Panc1 (cell line): ENCODE measurements at regions not wholly inside any gene's neighbourhood (a gene's known extent, or its start where the extent isn't known, plus 50 kb on each side); places are given as distances from the start of the nearest gene placed in this dataset.

Source experiments
- ATAC-seq: fragments of 200-7000 bp; cut with Tn5 transposase; 2 replicates; pipeline ENCODE4 v1.9.1; 2020; ENCODE audit warnings: mild to moderate bottlenecking, moderate library complexity
- BruUV-seq: library from RNA; stranded (reverse); fragments of 400-500 nt; replicated peaks from 2 replicates; lab custom pipeline; 2021; lab: Mats Ljungman, UMichigan
- CTCF ChIA-PET: fragments of 300-600 bp; sonication (Branson Sonifier 250); formaldehyde crosslinking; loops from one replicate; lab custom pipeline; 2022; ENCODE audit warnings: antibody characterized with exemption; lab: Charles Lee
- POLR2A ChIA-PET: fragments of 300-600 bp; sonication (Branson Sonifier 250); formaldehyde crosslinking; loops from one replicate; lab custom pipeline; 2022; ENCODE audit warnings: antibody characterized with exemption; lab: Charles Lee
- DNase-seq: peaks from one replicate; pipeline ENCODE4 v3.0.0-alpha.2; 2010; ENCODE audit warnings: low read depth, low spot score
- H3K27ac ChIP-seq: 2 replicates; pipeline ENCODE4 v1.5.1; 2011; ENCODE audit warnings: mild to moderate bottlenecking, low read length, inconsistent platforms
- H3K27me3 ChIP-seq: fragments of 200-500 bp; sonication (Bioruptor generic); 2 replicates; pipeline ENCODE4 v1.6.0; 2014; ENCODE audit warnings: low read length, inconsistent platforms; ENCODE audit not compliant: control insufficient read depth, insufficient read depth
- H3K36me3 ChIP-seq: fragments of 200-500 bp; sonication (Bioruptor generic); 2 replicates; pipeline ENCODE4 v1.5.1; 2014; ENCODE audit warnings: inconsistent platforms, mild to moderate bottlenecking, low read length, moderate library complexity; ENCODE audit not compliant: control insufficient read depth, insufficient read depth
- H3K4me1 ChIP-seq: 2 replicates; pipeline ENCODE4 v1.5.1; 2011; ENCODE audit warnings: inconsistent platforms, mild to moderate bottlenecking, low read length, moderate library complexity; ENCODE audit not compliant: control insufficient read depth, insufficient read depth
- H3K4me3 ChIP-seq, 2 experiments: 2 replicates each; pipeline ENCODE4 v1.5.1; 2011 to 2012; ENCODE audit warnings: low read depth in 2 of 2, low read length in 2 of 2, mild to moderate bottlenecking in 2 of 2, inconsistent platforms in 1 of 2, moderate library complexity in 1 of 2
- H3K9me3 ChIP-seq: fragments of 200-500 bp; sonication (Bioruptor generic); 2 replicates; pipeline ENCODE4 v1.5.1; 2014; ENCODE audit warnings: low read depth, mild to moderate bottlenecking, inconsistent platforms, low read length, moderate library complexity; ENCODE audit not compliant: control insufficient read depth, insufficient read depth
- POLR2AphosphoS5 ChIP-seq: IDR thresholded peaks from 2 replicates; pipeline ENCODE4 v1.6.1; 2012; ENCODE audit warnings: mild to moderate bottlenecking, low read depth, low read length, moderate library complexity
- REST ChIP-seq, 2 experiments: IDR thresholded peaks; 2 replicates each; pipeline ENCODE4 v1.6.1; 2011 to 2012; ENCODE audit warnings: low read depth in 2 of 2, control low read depth in 1 of 2, low read length in 1 of 2, mild to moderate bottlenecking in 1 of 2, moderate library complexity in 1 of 2; ENCODE audit not compliant: insufficient read depth in 1 of 2
- SIN3A ChIP-seq: IDR thresholded peaks from 2 replicates; pipeline ENCODE4 v1.6.1; 2012; ENCODE audit warnings: low read depth, mild to moderate bottlenecking, low read length, moderate library complexity, borderline replicate concordance; ENCODE audit not compliant: insufficient read depth
- TCF7L2 ChIP-seq: IDR thresholded peaks from 2 replicates; pipeline ENCODE4 v1.6.1; 2011; ENCODE audit warnings: mild to moderate bottlenecking, low read depth, low read length, inconsistent platforms
- in situ Hi-C: cut with HindIII; loops from 2 replicates; pipeline ENCODE4 v1.10.0; 2016; ENCODE audit warnings: low sequenced_read_pairs, low pct_unique_long_range_greater_than_20kb
- intact Hi-C: fragments of 100-400 bp; cut with micrococcal nuclease; formaldehyde crosslinking; loops from one replicate; pipeline ENCODE4 v1.10.0; 2022; ENCODE audit not compliant: unreplicated experiment
- TF ChIP-seq, protein P1 (sequence below): fragments of 450-650 bp; IDR thresholded peaks from 2 replicates; pipeline ENCODE4 v1.5.1; 2017; ENCODE audit warnings: mild to moderate bottlenecking

DNA sequence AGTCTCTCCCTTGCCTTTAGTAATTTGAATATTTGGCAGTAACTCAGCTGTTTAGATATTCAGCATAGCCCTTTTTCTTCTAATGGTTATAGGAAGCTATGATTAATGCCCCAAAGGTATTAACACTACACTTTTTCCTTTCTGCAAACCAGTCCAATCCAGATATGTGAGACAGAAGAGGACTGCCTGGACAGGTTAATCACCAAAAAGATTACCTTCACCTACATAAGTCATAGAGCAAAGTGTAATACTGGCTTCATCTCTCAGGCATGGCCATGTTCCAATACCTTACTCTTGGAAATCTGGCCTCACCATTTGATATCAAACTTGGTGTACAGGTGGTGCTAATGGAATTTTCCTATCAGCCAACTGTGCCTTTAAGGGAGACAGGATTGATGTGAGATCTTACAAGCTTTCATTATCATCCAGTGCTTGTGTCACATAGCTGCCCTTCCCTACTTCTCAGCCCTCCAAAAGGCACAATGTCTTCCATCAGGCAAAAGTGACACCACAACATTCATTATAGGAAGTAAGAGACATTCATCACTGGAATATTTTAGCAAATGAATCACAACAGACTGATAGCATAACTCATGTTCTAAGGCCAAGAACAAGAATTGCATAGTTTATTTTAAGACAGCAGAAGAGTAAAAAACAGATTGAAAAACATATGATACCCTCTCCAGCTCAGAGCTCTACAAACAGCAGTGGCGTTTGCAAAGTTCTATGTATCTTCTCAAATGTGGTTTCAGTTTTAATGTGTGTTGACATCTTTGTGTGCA, 91.2 kb upstream of the PAM start:
- POLR2A ChIA-PET, result no interaction called here
- no peak for DNase-seq

DNA sequence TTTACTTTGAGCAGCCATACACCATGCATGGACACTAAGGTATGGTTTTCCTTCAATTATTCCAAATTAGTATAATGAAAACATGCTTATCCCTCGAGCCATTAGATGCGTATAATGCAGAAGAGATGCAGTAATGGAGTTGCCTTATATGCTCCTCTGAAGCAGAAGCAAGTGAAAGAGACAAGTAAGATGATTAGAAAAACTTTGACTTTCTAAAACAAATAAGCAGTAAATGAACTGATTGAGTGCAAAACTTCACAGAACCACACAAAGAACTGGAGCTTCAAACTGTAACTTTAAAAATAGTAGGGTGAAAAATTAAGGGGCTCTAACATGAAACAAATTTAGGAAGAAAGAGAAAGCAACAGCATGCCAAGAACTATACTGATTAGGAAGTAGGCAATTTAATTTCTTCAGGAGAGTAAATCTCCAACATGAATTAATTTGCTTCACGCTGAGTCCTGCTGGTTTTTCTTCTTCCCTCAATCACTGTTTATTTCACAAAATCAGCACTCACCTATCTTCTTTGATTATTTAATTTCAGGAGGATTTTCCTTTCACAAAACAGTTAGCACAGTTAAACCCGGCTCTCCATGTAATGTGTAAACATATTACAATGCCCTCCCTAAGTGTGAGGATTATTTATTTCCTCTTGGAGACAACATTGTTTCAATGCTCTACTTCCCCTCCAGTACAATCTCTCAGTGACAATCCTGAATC, 90.3 kb upstream of the PAM start:
- Histone ChIP-seq H3K36me3 (no peaks in the 10 kb centered on the region), H3K9me3 (no peaks in the 10 kb centered on the region), H3K4me1 (no peaks in the 10 kb centered on the region), H3K4me3 (no peak overlapping the region), H3K27me3 (no peaks in the 10 kb centered on the region; the same call in 1 of the 2 replicates), H3K27ac (no peak overlapping the region)
- BruUV-seq, result no TSS peak
- ChIA-PET CTCF (no interaction called here), POLR2A (no interaction called here)
- intact Hi-C loops (no loop called here), in situ Hi-C loops (no loop called here)
- DNase-seq (no peak), ATAC-seq (no peak)
- TF ChIP-seq SIN3A, result no peak
- TF ChIP-seq REST (IDR thresholded peaks at IDR 0.05; ENCODE audit: insufficient read depth in 1 of 2, low read depth in 2 of 2, low read length in 1 of 2), result no peak
- TF ChIP-seq, protein P1, sequence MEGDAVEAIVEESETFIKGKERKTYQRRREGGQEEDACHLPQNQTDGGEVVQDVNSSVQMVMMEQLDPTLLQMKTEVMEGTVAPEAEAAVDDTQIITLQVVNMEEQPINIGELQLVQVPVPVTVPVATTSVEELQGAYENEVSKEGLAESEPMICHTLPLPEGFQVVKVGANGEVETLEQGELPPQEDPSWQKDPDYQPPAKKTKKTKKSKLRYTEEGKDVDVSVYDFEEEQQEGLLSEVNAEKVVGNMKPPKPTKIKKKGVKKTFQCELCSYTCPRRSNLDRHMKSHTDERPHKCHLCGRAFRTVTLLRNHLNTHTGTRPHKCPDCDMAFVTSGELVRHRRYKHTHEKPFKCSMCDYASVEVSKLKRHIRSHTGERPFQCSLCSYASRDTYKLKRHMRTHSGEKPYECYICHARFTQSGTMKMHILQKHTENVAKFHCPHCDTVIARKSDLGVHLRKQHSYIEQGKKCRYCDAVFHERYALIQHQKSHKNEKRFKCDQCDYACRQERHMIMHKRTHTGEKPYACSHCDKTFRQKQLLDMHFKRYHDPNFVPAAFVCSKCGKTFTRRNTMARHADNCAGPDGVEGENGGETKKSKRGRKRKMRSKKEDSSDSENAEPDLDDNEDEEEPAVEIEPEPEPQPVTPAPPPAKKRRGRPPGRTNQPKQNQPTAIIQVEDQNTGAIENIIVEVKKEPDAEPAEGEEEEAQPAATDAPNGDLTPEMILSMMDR, result no peak
- TF ChIP-seq TCF7L2, result no peak
- TF ChIP-seq POLR2AphosphoS5, result no peak

More for the DNA sequence above, 91.2 kb upstream of the PAM start:
- no peak overlapping the region for H3K27ac ChIP-seq
- no peaks in the 10 kb centered on the region; the same call in 1 of the 2 replicates for H3K27me3 ChIP-seq
- no TSS peak for BruUV-seq
- no peaks in the 10 kb centered on the region for H3K4me1 ChIP-seq
- intact Hi-C loops, result no loop called here
- CTCF ChIA-PET, result no interaction called here
- no peaks in the 10 kb centered on the region for H3K9me3 ChIP-seq
- no peaks in the 10 kb centered on the region for H3K36me3 ChIP-seq
- no peak for TF ChIP-seq SIN3A
- TF ChIP-seq, protein P1, result no peak
- TF ChIP-seq POLR2AphosphoS5, result no peak
- TF ChIP-seq REST (IDR thresholded peaks at IDR 0.05; ENCODE audit: insufficient read depth in 1 of 2, low read depth in 2 of 2, low read length in 1 of 2), result no peak
- TF ChIP-seq TCF7L2, result no peak
- in situ Hi-C loops, result no loop called here
- no peak overlapping the region for H3K4me3 ChIP-seq
- ATAC-seq, result no peak
